GM12878 (cell line): ENCODE measurements at regions not wholly inside any gene's neighbourhood (a gene's known extent, or its start where the extent isn't known, plus 50 kb on each side); places are given as distances from the start of the nearest gene placed in this dataset.

ENCODE experiments used
- ATAC-seq: fragments of 200-7000 bp; cut with Tn5 transposase; 3 replicates; pipeline ENCODE4 v1.9.1; 2020; ENCODE audit warnings: mild to moderate bottlenecking, moderate library complexity
- BruUV-seq: library from RNA; stranded (reverse); fragments of 400-500 nt; replicated peaks from 2 replicates; lab custom pipeline; 2021; lab: Mats Ljungman, UMichigan
- CTCF ChIA-PET: fragments of 300-600 bp; sonication (Branson Sonifier 250); formaldehyde crosslinking; extraction: SDS; loops from one replicate; lab custom pipeline; 2021; ENCODE audit warnings: inconsistent platforms; lab: Yijun Ruan, JAX
- POLR2A ChIA-PET: fragments of 350-600 bp; formaldehyde crosslinking; extraction: SDS; loops from one replicate; lab custom pipeline; 2021; ENCODE audit warnings: inconsistent platforms; lab: Charles Lee
- RAD21 ChIA-PET: fragments of 300-600 bp; sonication (Branson Sonifier 250); formaldehyde crosslinking; loops from one replicate; lab custom pipeline; 2023; ENCODE audit warnings: antibody characterized with exemption; ENCODE audit not compliant: unreplicated experiment; lab: Charles Lee
- SMC1A ChIA-PET: fragments of 300-600 bp; sonication (Branson Sonifier 250); formaldehyde crosslinking; loops from one replicate; lab custom pipeline; 2023; ENCODE audit not compliant: unreplicated experiment, uncharacterized antibody; lab: Charles Lee
- DNase-seq: peaks from one replicate; pipeline ENCODE4 v3.0.0-alpha.2; 2011; ENCODE audit warnings: low read depth, low spot score
- FAIRE-seq: peaks from 3 replicates; lab custom pipeline; 2011; peaks lifted over from hg19 to GRCh38; lab: Jason Lieb, UNC
- H2AFZ ChIP-seq: 2 replicates; pipeline ENCODE4 v1.6.0; 2011; ENCODE audit warnings: low read depth, low read length, control low read depth; ENCODE audit not compliant: control insufficient read depth
- H3K27ac ChIP-seq: 2 replicates; pipeline ENCODE4 v1.5.1; 2011; ENCODE audit warnings: control low read depth; ENCODE audit not compliant: control insufficient read depth, insufficient read depth
- H3K27me3 ChIP-seq, 2 experiments: replicated peaks in 1 of 2; 2 replicates each; pipeline versions ENCODE4 v1.6.0 to v1.6.1; 2011; ENCODE audit warnings: low read length in 1 of 2; ENCODE audit not compliant: control insufficient read depth in 2 of 2, insufficient read depth in 2 of 2
- H3K36me3 ChIP-seq, 2 experiments: 2 replicates each; pipeline ENCODE4 v1.5.1; 2011; ENCODE audit warnings: low read length in 1 of 2; ENCODE audit not compliant: control insufficient read depth in 2 of 2, insufficient read depth in 2 of 2
- H3K4me1 ChIP-seq: 2 replicates; pipeline ENCODE4 v1.6.1; 2011; ENCODE audit warnings: mild to moderate bottlenecking, low read length, moderate library complexity, mixed read lengths; ENCODE audit not compliant: control insufficient read depth, insufficient read depth
- H3K4me2 ChIP-seq: 2 replicates; pipeline ENCODE4 v1.6.0; 2011; ENCODE audit warnings: control low read depth; ENCODE audit not compliant: control insufficient read depth, insufficient read depth
- H3K4me3 ChIP-seq: fragments of 200-600 bp; sonication (generic); 2 replicates; pipeline ENCODE4 v1.5.1; 2016
- H3K79me2 ChIP-seq: 2 replicates; pipeline ENCODE4 v1.6.0; 2011; ENCODE audit warnings: low read length; ENCODE audit not compliant: control insufficient read depth, insufficient read depth
- H3K9ac ChIP-seq: 2 replicates; pipeline ENCODE4 v1.8.0; 2011; ENCODE audit warnings: low read length, control low read depth, mixed read lengths; ENCODE audit not compliant: control insufficient read depth, insufficient read depth
- H3K9me3 ChIP-seq: replicated peaks from 3 replicates; pipeline ENCODE4 v1.5.1; 2011; ENCODE audit warnings: mild to moderate bottlenecking, low read length; ENCODE audit not compliant: control insufficient read depth, insufficient read depth
- H4K20me1 ChIP-seq: 2 replicates; pipeline ENCODE4 v1.6.0; 2011; ENCODE audit not compliant: control insufficient read depth, insufficient read depth
- ETV6 ChIP-seq, 2 experiments: fragments of 450-650 bp in 1 of 2; IDR thresholded peaks in 1 of 2; conservative IDR thresholded peaks in 1 of 2; 2 replicates each; pipeline ENCODE4 v1.6.1; 2014; ENCODE audit warnings: antibody characterized with exemption in 1 of 2, borderline replicate concordance in 1 of 2, low read depth in 1 of 2, mild to moderate bottlenecking in 1 of 2, moderate library complexity in 1 of 2
- EZH2 ChIP-seq: IDR thresholded peaks from 2 replicates; pipeline ENCODE4 v1.6.1; 2012; ENCODE audit warnings: low read depth, mild to moderate bottlenecking, control low read depth, inconsistent platforms, low read length, borderline replicate concordance; ENCODE audit not compliant: control insufficient read depth
- GATAD2B ChIP-seq: fragments of 450-650 bp; conservative IDR thresholded peaks from 2 replicates; pipeline ENCODE4 v1.6.1; 2017; ENCODE audit warnings: low read depth, mild to moderate bottlenecking, moderate library complexity
- MTA2 ChIP-seq: fragments of 450-650 bp; IDR thresholded peaks from 2 replicates; pipeline ENCODE4 v1.6.1; 2016; ENCODE audit warnings: low read depth, mild to moderate bottlenecking, moderate library complexity
- MYB ChIP-seq: fragments of 150-350 bp; IDR thresholded peaks from 2 replicates; pipeline ENCODE4 v1.6.1; 2014; ENCODE audit warnings: mild to moderate bottlenecking, low read depth, low read length, borderline replicate concordance
- NFXL1 ChIP-seq: fragments of 450-650 bp; IDR thresholded peaks from 2 replicates; pipeline ENCODE4 v1.6.1; 2017; ENCODE audit warnings: antibody characterized with exemption, mild to moderate bottlenecking, borderline replicate concordance
- POLR2A ChIP-seq: IDR thresholded peaks from 2 replicates; pipeline ENCODE4 v1.6.1; 2011; ENCODE audit warnings: low read depth, mild to moderate bottlenecking, low read length
- SIN3A ChIP-seq: IDR thresholded peaks from 2 replicates; pipeline ENCODE4 v1.6.1; 2012; ENCODE audit warnings: low read depth, low read length, improper control_type of control experiment
- TAF1 ChIP-seq: IDR thresholded peaks from 2 replicates; pipeline ENCODE4 v1.6.1; 2011; ENCODE audit warnings: mild to moderate bottlenecking, low read depth, low read length, borderline replicate concordance
- YBX1 ChIP-seq: fragments of 450-650 bp; IDR thresholded peaks from 2 replicates; pipeline ENCODE4 v1.6.1; 2016; ENCODE audit warnings: antibody characterized with exemption
- ZZZ3 ChIP-seq: IDR thresholded peaks from 2 replicates; pipeline ENCODE4 v1.6.1; 2011; ENCODE audit warnings: low read depth; ENCODE audit not compliant: control insufficient read depth, insufficient read length
- WGBS: methylation state at CpG from one replicate; pipeline ENCODE4 v1.1.6; 2016; ENCODE audit warnings: low lambda C conversion rate; ENCODE audit not compliant: insufficient replicate concordance, insufficient coverage; ENCODE audit errors: missing lambda C conversion rate; 5-methylcytosine and 5-hydroxymethylcytosine counted together
- in situ Hi-C: fragments of 300-500 bp; cut with MboI; formaldehyde crosslinking; loops from 9 replicates; pipeline ENCODE4 v1.14.3; 2018; ENCODE audit warnings: mixed read lengths
- intact Hi-C: fragments of 100-400 bp; cut with micrococcal nuclease; formaldehyde crosslinking; loops from one replicate; pipeline ENCODE4 v1.14.2; 2022; ENCODE audit not compliant: unreplicated experiment
- TF ChIP-seq, protein P1 (sequence below), 3 experiments: IDR thresholded peaks in 2 of 3; conservative IDR thresholded peaks in 1 of 3; 2 replicates each; pipeline ENCODE4 v1.5.1; 2011; ENCODE audit warnings: low read depth in 3 of 3, low read length in 3 of 3, mild to moderate bottlenecking in 3 of 3, control low read depth in 2 of 3, moderate library complexity in 2 of 3, inconsistent platforms in 1 of 3, mixed read lengths in 1 of 3; ENCODE audit not compliant: control insufficient read depth in 2 of 3, insufficient read depth in 1 of 3; ENCODE audit errors: extremely low read depth in 1 of 3
- TF ChIP-seq, protein P2 (sequence below): IDR thresholded peaks from 2 replicates; pipeline ENCODE4 v1.6.1; 2012; ENCODE audit warnings: mild to moderate bottlenecking, low read depth, low read length

DNA sequence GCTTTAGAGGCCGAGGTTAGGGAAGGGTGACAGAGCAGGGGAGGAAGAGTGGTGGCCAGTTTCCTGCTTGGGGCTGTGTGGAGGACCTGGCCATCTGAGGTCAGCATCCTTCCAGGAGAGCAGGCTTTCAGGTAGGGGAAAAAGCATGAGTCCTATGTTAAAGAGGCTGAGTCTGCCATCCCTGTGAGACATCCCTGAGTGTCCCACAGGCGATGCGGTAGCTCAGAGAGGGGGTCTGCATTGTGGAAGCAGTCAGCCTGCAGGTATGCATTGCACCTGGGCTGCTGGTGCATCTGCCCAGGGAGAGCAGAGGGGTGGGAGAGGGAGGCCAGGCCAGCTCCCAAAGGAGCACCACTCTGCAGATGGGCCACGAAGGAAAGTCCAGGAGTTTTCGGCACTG lies 282.1 kb upstream of the ZNF32 start:
- ATAC-seq = no peak
- RAD21 ChIA-PET = no interaction called here

More for the DNA sequence above, 282.1 kb upstream of the ZNF32 start:
- Histone ChIP-seq H3K4me3 (no peak overlapping the region), H3K36me3 (no peaks in the 10 kb centered on the region)
- BruUV-seq = no TSS peak
- no peak for FAIRE-seq
- TF ChIP-seq ETV6 (conservative IDR thresholded peaks at IDR 0.05 in 1 of 2, IDR thresholded peaks at IDR 0.05 in 1 of 2; ENCODE audit: borderline replicate concordance in 1 of 2, low read depth in 1 of 2) (no peak), MTA2 (no peak), NFXL1 (no peak), SIN3A (no peak), ZZZ3 (no peak), YBX1 (no peak), GATAD2B (no peak), POLR2A (no peak), EZH2 (no peak), MYB (no peak), TAF1 (no peak)
- TF ChIP-seq, protein P1, sequence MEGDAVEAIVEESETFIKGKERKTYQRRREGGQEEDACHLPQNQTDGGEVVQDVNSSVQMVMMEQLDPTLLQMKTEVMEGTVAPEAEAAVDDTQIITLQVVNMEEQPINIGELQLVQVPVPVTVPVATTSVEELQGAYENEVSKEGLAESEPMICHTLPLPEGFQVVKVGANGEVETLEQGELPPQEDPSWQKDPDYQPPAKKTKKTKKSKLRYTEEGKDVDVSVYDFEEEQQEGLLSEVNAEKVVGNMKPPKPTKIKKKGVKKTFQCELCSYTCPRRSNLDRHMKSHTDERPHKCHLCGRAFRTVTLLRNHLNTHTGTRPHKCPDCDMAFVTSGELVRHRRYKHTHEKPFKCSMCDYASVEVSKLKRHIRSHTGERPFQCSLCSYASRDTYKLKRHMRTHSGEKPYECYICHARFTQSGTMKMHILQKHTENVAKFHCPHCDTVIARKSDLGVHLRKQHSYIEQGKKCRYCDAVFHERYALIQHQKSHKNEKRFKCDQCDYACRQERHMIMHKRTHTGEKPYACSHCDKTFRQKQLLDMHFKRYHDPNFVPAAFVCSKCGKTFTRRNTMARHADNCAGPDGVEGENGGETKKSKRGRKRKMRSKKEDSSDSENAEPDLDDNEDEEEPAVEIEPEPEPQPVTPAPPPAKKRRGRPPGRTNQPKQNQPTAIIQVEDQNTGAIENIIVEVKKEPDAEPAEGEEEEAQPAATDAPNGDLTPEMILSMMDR (IDR thresholded peaks at IDR 0.05 in 2 of 3, conservative IDR thresholded peaks at IDR 0.05 in 1 of 3; ENCODE audit: control insufficient read depth in 2 of 3, extremely low read depth in 1 of 3, insufficient read depth in 1 of 3, low read depth in 3 of 3, low read length in 3 of 3) = no peak
- TF ChIP-seq, protein P2, sequence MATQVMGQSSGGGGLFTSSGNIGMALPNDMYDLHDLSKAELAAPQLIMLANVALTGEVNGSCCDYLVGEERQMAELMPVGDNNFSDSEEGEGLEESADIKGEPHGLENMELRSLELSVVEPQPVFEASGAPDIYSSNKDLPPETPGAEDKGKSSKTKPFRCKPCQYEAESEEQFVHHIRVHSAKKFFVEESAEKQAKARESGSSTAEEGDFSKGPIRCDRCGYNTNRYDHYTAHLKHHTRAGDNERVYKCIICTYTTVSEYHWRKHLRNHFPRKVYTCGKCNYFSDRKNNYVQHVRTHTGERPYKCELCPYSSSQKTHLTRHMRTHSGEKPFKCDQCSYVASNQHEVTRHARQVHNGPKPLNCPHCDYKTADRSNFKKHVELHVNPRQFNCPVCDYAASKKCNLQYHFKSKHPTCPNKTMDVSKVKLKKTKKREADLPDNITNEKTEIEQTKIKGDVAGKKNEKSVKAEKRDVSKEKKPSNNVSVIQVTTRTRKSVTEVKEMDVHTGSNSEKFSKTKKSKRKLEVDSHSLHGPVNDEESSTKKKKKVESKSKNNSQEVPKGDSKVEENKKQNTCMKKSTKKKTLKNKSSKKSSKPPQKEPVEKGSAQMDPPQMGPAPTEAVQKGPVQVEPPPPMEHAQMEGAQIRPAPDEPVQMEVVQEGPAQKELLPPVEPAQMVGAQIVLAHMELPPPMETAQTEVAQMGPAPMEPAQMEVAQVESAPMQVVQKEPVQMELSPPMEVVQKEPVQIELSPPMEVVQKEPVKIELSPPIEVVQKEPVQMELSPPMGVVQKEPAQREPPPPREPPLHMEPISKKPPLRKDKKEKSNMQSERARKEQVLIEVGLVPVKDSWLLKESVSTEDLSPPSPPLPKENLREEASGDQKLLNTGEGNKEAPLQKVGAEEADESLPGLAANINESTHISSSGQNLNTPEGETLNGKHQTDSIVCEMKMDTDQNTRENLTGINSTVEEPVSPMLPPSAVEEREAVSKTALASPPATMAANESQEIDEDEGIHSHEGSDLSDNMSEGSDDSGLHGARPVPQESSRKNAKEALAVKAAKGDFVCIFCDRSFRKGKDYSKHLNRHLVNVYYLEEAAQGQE = no peak
- TF ChIP-seq, all 136 proteins: peak for 0
- Histone ChIP-seq H3K27ac (no peak overlapping the region), H3K79me2 (no peaks in the 10 kb centered on the region), H4K20me1 (no peaks in the 10 kb centered on the region), H3K9me3 (no peaks in the 10 kb centered on the region; the same call in 2 of the 3 replicates), H2AFZ (no peak overlapping the region), H3K27me3 (no peaks in the 10 kb centered on the region; a peak in 1 of 4 replicates), H3K4me2 (no peak overlapping the region), H3K4me1 (no peaks in the 10 kb centered on the region), H3K9ac (no peak overlapping the region)
- DNase-seq = no peak
- ChIA-PET POLR2A (no interaction called here), CTCF (no interaction called here), SMC1A (interaction anchor here (1.2 kb wide), 1 partner anchor 99 kb away, joined by 4 read pairs; no protein-coding TSS in a partner anchor)
- WGBS = 75% methylated on average over 5 of the region's 5 CpGs
- intact Hi-C loops = no loop called here
- in situ Hi-C loops = no loop called here
